WTC11 (cell line): ENCODE measurements at regions not wholly inside any gene's neighbourhood (a gene's known extent, or its start where the extent isn't known, plus 50 kb on each side); places are given as distances from the start of the nearest gene placed in this dataset.

Experiments used
- ATAC-seq: fragments of 200-7000 bp; cut with Tn5 transposase; 2 replicates; pipeline ENCODE4 v1.10.0; 2021; ENCODE audit warnings: mild to moderate bottlenecking, moderate library complexity
- CTCF ChIA-PET: fragments of 300-600 bp; sonication (Branson Sonifier 250); formaldehyde crosslinking; loops from one replicate; lab custom pipeline; 2021; ENCODE audit warnings: antibody characterized with exemption; lab: Charles Lee
- POLR2A ChIA-PET: fragments of 350-600 bp; sonication (Branson Sonifier 250); formaldehyde crosslinking; loops from one replicate; lab custom pipeline; 2021; ENCODE audit warnings: antibody characterized with exemption; lab: Charles Lee
- DNase-seq: peaks from one replicate; pipeline ENCODE4 v3.0.0; 2021; ENCODE audit warnings: low spot score
- H3K27ac Mint-ChIP-seq: 2 replicates; pipeline ENCODE4 v1.8.0; 2021; ENCODE audit warnings: mixed read lengths
- H3K27me3 Mint-ChIP-seq: 2 replicates; pipeline ENCODE4 v1.8.0; 2021; ENCODE audit warnings: low read depth, mild to moderate bottlenecking, moderate library complexity, mixed read lengths
- H3K36me3 Mint-ChIP-seq: 2 replicates; pipeline ENCODE4 v1.8.0; 2021; ENCODE audit warnings: mixed read lengths
- H3K4me1 Mint-ChIP-seq: 2 replicates; pipeline ENCODE4 v1.8.0; 2022; ENCODE audit warnings: mixed read lengths
- H3K4me3 Mint-ChIP-seq: 2 replicates; pipeline ENCODE4 v1.8.0; 2021; ENCODE audit warnings: mild to moderate bottlenecking, moderate library complexity, mixed read lengths
- H3K9me3 Mint-ChIP-seq: 2 replicates; pipeline ENCODE4 v1.8.0; 2021; ENCODE audit warnings: mixed read lengths
- CBFB ChIP-seq: sonication (generic); formaldehyde crosslinking; IDR thresholded peaks from 2 replicates; pipeline ENCODE4 v1.8.1; 2022; ENCODE audit warnings: mild to moderate bottlenecking, low read depth, missing genetic modification reagents
- CREB1 ChIP-seq: sonication (generic); formaldehyde crosslinking; IDR thresholded peaks from 2 replicates; pipeline ENCODE4 v1.8.0; 2023; ENCODE audit warnings: mild to moderate bottlenecking, missing genetic modification reagents
- ETV6 ChIP-seq: sonication (generic); formaldehyde crosslinking; IDR thresholded peaks from 2 replicates; pipeline ENCODE4 v1.8.1; 2022; ENCODE audit warnings: mild to moderate bottlenecking, missing genetic modification reagents
- FOXJ3 ChIP-seq: sonication (generic); formaldehyde crosslinking; IDR thresholded peaks from 2 replicates; pipeline ENCODE4 v1.9.0; 2021; ENCODE audit warnings: missing genetic modification reagents, mild to moderate bottlenecking, borderline replicate concordance
- GRHL2 ChIP-seq: fragments of 250-450 bp; sonication (Bioruptor Pico); IDR thresholded peaks from 2 replicates; pipeline ENCODE4 v1.8.0; 2022; ENCODE audit warnings: mild to moderate bottlenecking, moderate library complexity; ENCODE audit not compliant: insufficient replicate concordance, severe bottlenecking
- MYBL2 ChIP-seq: sonication (generic); formaldehyde crosslinking; IDR thresholded peaks from 2 replicates; pipeline ENCODE4 v1.8.1; 2023; ENCODE audit warnings: mild to moderate bottlenecking, moderate library complexity, missing genetic modification reagents
- NR1H2 ChIP-seq: sonication (generic); formaldehyde crosslinking; IDR thresholded peaks from 2 replicates; pipeline ENCODE4 v1.9.0; 2021; ENCODE audit warnings: mild to moderate bottlenecking, moderate library complexity, missing genetic modification reagents
- SMAD3 ChIP-seq: sonication (generic); formaldehyde crosslinking; IDR thresholded peaks from 2 replicates; pipeline ENCODE4 v1.8.0; 2022; ENCODE audit warnings: missing genetic modification reagents, mild to moderate bottlenecking, borderline replicate concordance
- TEAD1 ChIP-seq: sonication (generic); formaldehyde crosslinking; IDR thresholded peaks from 2 replicates; pipeline ENCODE4 v1.8.0; 2022; ENCODE audit warnings: mild to moderate bottlenecking, missing genetic modification reagents
- ZBTB21 ChIP-seq: sonication (generic); formaldehyde crosslinking; IDR thresholded peaks from 2 replicates; pipeline ENCODE4 v1.8.1; 2023; ENCODE audit warnings: mild to moderate bottlenecking, missing genetic modification reagents, borderline replicate concordance
- ZNF138 ChIP-seq: sonication (generic); formaldehyde crosslinking; conservative IDR thresholded peaks from 2 replicates; pipeline ENCODE4 v1.8.1; 2022; ENCODE audit warnings: mild to moderate bottlenecking, moderate library complexity, missing genetic modification reagents
- ZNF317 ChIP-seq: sonication (generic); formaldehyde crosslinking; IDR thresholded peaks from 2 replicates; pipeline ENCODE4 v1.8.1; 2023; ENCODE audit warnings: low read depth, mild to moderate bottlenecking, moderate library complexity, missing genetic modification reagents, borderline replicate concordance
- ZNF423 ChIP-seq: fragments of 250-450 bp; sonication (Bioruptor Pico); IDR thresholded peaks from 2 replicates; pipeline ENCODE4 v2.1.2; 2022; ENCODE audit warnings: mild to moderate bottlenecking, moderate library complexity
- TF ChIP-seq, protein P1 (sequence below): sonication (generic); formaldehyde crosslinking; IDR thresholded peaks from 2 replicates; pipeline ENCODE4 v1.8.1; 2022; ENCODE audit warnings: mild to moderate bottlenecking, missing genetic modification reagents, moderate library complexity, borderline replicate concordance
- TF ChIP-seq, protein P2 (sequence below): sonication (generic); formaldehyde crosslinking; conservative IDR thresholded peaks from 2 replicates; pipeline ENCODE4 v1.8.1; 2022; ENCODE audit warnings: mild to moderate bottlenecking, missing genetic modification reagents
- TF ChIP-seq, protein P3 (sequence below): fragments of 250-450 bp; sonication (Bioruptor Pico); IDR thresholded peaks from 2 replicates; pipeline ENCODE4 v1.9.0; 2021; ENCODE audit warnings: mild to moderate bottlenecking
- TF ChIP-seq, protein P4 (sequence below): sonication (generic); formaldehyde crosslinking; IDR thresholded peaks from 2 replicates; pipeline ENCODE4 v1.8.0; 2023; ENCODE audit warnings: mild to moderate bottlenecking, missing genetic modification reagents
- TF ChIP-seq, protein P5 (sequence below): fragments of 200-600 bp; IDR thresholded peaks from 2 replicates; pipeline ENCODE4 v1.8.0; 2022; ENCODE audit warnings: antibody characterized with exemption
- TF ChIP-seq, protein P6 (sequence below): fragments of 250-450 bp; sonication (Bioruptor Pico); IDR thresholded peaks from 2 replicates; pipeline ENCODE4 v1.9.0; 2021; ENCODE audit warnings: moderate library complexity, mild to moderate bottlenecking, inconsistent platforms, borderline replicate concordance
- TF ChIP-seq, protein P7 (sequence below): sonication (generic); formaldehyde crosslinking; conservative IDR thresholded peaks from 2 replicates; pipeline ENCODE4 v1.8.1; 2023; ENCODE audit warnings: mild to moderate bottlenecking, low read depth, missing genetic modification reagents, moderate library complexity

DNA sequence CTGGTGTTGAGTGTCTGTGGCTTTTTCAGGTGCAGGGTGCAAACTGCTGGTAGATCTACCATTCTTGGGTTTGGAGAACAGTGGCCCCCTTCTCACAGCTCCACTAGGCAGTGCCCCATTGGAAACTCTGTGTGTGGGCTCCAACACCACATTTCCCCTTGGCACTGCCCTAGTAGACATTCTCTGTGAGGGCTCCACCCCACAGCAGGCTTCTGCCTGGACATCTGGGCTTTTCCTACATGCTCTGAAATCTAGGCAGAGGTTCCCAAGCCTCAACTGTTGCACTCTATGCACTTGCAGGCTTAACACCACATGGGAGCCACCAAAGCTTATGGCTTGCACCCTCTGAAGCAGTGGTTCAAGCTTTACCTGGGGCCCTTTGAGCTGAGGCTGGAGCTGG lies 80.9 kb downstream of the BARX1 start:
- ChIA-PET POLR2A (no interaction called here), CTCF (no interaction called here)
- peaks cover 24% of the 10 kb centered on the region for H3K36me3 Mint-ChIP-seq
- peaks cover 6% of the 10 kb centered on the region for H3K4me1 Mint-ChIP-seq
- H3K27ac Mint-ChIP-seq, result no peak overlapping the region
- no peak for DNase-seq
- TF ChIP-seq TEAD1, result no peak
- no peak for TF ChIP-seq CREB1 (CRISPR knock-in tag)
- no peak for TF ChIP-seq MYBL2
- no peak for TF ChIP-seq CBFB (CRISPR knock-in tag)
- H3K9me3 Mint-ChIP-seq, result peaks cover 54% of the 10 kb centered on the region
- ATAC-seq, result no peak
- peaks cover 4% of the 10 kb centered on the region for H3K27me3 Mint-ChIP-seq
- no peak overlapping the region for H3K4me3 Mint-ChIP-seq

DNA sequence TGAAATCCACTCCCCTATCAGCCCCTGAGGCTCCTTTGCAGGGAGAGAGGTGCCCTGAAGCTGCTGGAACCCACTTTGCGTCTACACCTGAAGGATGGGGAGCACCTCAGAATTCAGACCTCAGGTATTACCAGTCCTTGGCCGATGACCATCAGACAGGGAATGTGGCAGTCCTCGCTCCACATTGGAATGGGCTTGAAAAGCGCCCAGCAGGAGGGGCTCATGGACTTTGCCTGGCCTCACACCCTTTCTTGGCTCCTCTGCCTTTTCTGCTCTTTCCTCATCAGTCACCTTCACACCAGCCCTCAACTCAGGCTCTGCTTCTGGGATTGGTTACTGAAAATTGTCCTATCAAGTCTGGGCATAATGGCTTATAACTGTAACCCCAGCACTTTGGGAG lies 83.9 kb downstream of the BARX1 start:
- Mint-ChIP-seq H3K36me3 (peaks cover 24% of the 10 kb centered on the region), H3K9me3 (peaks cover 35% of the 10 kb centered on the region), H3K27me3 (peaks cover 4% of the 10 kb centered on the region), H3K4me1 (peaks cover 11% of the 10 kb centered on the region), H3K4me3 (no peak overlapping the region), H3K27ac (no peak overlapping the region)
- DNase-seq (no peak), ATAC-seq (no peak)
- ChIA-PET POLR2A (no interaction called here), CTCF (no interaction called here)
- TF ChIP-seq, protein P1, sequence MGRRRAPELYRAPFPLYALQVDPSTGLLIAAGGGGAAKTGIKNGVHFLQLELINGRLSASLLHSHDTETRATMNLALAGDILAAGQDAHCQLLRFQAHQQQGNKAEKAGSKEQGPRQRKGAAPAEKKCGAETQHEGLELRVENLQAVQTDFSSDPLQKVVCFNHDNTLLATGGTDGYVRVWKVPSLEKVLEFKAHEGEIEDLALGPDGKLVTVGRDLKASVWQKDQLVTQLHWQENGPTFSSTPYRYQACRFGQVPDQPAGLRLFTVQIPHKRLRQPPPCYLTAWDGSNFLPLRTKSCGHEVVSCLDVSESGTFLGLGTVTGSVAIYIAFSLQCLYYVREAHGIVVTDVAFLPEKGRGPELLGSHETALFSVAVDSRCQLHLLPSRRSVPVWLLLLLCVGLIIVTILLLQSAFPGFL (CRISPR knock-in tag), result no peak
- no peak for TF ChIP-seq ZNF138 (CRISPR knock-in tag)
- TF ChIP-seq, protein P2, sequence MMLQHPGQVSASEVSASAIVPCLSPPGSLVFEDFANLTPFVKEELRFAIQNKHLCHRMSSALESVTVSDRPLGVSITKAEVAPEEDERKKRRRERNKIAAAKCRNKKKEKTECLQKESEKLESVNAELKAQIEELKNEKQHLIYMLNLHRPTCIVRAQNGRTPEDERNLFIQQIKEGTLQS (CRISPR knock-in tag), result no peak
- no peak for TF ChIP-seq ETV6
- no peak for TF ChIP-seq FOXJ3
- TF ChIP-seq, protein P3, sequence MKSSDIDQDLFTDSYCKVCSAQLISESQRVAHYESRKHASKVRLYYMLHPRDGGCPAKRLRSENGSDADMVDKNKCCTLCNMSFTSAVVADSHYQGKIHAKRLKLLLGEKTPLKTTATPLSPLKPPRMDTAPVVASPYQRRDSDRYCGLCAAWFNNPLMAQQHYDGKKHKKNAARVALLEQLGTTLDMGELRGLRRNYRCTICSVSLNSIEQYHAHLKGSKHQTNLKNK (CRISPR knock-in tag), result no peak
- TF ChIP-seq, protein P4, sequence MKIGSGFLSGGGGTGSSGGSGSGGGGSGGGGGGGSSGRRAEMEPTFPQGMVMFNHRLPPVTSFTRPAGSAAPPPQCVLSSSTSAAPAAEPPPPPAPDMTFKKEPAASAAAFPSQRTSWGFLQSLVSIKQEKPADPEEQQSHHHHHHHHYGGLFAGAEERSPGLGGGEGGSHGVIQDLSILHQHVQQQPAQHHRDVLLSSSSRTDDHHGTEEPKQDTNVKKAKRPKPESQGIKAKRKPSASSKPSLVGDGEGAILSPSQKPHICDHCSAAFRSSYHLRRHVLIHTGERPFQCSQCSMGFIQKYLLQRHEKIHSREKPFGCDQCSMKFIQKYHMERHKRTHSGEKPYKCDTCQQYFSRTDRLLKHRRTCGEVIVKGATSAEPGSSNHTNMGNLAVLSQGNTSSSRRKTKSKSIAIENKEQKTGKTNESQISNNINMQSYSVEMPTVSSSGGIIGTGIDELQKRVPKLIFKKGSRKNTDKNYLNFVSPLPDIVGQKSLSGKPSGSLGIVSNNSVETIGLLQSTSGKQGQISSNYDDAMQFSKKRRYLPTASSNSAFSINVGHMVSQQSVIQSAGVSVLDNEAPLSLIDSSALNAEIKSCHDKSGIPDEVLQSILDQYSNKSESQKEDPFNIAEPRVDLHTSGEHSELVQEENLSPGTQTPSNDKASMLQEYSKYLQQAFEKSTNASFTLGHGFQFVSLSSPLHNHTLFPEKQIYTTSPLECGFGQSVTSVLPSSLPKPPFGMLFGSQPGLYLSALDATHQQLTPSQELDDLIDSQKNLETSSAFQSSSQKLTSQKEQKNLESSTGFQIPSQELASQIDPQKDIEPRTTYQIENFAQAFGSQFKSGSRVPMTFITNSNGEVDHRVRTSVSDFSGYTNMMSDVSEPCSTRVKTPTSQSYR (CRISPR knock-in tag), result no peak
- TF ChIP-seq, protein P5, sequence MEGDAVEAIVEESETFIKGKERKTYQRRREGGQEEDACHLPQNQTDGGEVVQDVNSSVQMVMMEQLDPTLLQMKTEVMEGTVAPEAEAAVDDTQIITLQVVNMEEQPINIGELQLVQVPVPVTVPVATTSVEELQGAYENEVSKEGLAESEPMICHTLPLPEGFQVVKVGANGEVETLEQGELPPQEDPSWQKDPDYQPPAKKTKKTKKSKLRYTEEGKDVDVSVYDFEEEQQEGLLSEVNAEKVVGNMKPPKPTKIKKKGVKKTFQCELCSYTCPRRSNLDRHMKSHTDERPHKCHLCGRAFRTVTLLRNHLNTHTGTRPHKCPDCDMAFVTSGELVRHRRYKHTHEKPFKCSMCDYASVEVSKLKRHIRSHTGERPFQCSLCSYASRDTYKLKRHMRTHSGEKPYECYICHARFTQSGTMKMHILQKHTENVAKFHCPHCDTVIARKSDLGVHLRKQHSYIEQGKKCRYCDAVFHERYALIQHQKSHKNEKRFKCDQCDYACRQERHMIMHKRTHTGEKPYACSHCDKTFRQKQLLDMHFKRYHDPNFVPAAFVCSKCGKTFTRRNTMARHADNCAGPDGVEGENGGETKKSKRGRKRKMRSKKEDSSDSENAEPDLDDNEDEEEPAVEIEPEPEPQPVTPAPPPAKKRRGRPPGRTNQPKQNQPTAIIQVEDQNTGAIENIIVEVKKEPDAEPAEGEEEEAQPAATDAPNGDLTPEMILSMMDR, result no peak
- TF ChIP-seq GRHL2 (CRISPR knock-in tag), result no peak

DNA sequence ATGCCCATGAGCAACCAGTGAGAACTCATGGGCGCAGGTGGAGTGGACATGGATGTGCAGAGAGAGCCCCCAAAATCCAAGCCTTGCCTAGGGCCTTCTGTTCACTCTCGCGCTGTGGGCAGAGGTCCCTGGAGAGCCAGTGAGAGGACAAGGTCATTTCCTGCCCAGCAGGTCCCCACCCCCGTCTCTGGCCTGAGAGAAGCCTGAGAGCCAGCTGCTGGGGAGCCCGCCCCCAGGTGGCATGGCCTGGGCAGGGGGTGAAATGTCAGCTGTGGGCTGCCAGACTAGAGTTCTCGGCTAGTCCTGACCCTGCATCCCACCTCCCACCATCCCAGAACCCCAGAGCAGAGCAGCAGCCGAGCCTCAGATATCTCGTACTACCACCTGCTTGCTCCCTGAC lies 85.3 kb downstream of the BARX1 start:
- ATAC-seq (no peak), DNase-seq (no peak)
- CTCF ChIA-PET, result interaction anchor here (1.4 kb wide), 1 partner anchor 42 kb away, joined by 7 read pairs; no protein-coding TSS in a partner anchor
- H3K27ac Mint-ChIP-seq, result no peak overlapping the region
- POLR2A ChIA-PET, result no interaction called here
- H3K9me3 Mint-ChIP-seq, result peaks cover 22% of the 10 kb centered on the region
- H3K4me3 Mint-ChIP-seq, result no peak overlapping the region
- peaks cover 11% of the 10 kb centered on the region for H3K4me1 Mint-ChIP-seq
- peaks cover 17% of the 10 kb centered on the region for H3K36me3 Mint-ChIP-seq
- H3K27me3 Mint-ChIP-seq, result peaks cover 2% of the 10 kb centered on the region
- TF ChIP-seq ZNF317 (CRISPR knock-in tag) (no peak), CBFB (CRISPR knock-in tag) (no peak), ZBTB21 (CRISPR knock-in tag) (no peak), SMAD3 (CRISPR knock-in tag) (no peak), ZNF423 (no peak), NR1H2 (CRISPR knock-in tag) (no peak)
- TF ChIP-seq, protein P6, sequence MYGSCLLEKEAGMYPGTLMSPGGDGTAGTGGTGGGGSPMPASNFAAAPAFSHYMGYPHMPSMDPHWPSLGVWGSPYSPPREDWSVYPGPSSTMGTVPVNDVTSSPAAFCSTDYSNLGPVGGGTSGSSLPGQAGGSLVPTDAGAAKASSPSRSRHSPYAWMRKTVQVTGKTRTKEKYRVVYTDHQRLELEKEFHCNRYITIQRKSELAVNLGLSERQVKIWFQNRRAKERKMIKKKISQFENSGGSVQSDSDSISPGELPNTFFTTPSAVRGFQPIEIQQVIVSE, result no peak
- TF ChIP-seq, protein P7, sequence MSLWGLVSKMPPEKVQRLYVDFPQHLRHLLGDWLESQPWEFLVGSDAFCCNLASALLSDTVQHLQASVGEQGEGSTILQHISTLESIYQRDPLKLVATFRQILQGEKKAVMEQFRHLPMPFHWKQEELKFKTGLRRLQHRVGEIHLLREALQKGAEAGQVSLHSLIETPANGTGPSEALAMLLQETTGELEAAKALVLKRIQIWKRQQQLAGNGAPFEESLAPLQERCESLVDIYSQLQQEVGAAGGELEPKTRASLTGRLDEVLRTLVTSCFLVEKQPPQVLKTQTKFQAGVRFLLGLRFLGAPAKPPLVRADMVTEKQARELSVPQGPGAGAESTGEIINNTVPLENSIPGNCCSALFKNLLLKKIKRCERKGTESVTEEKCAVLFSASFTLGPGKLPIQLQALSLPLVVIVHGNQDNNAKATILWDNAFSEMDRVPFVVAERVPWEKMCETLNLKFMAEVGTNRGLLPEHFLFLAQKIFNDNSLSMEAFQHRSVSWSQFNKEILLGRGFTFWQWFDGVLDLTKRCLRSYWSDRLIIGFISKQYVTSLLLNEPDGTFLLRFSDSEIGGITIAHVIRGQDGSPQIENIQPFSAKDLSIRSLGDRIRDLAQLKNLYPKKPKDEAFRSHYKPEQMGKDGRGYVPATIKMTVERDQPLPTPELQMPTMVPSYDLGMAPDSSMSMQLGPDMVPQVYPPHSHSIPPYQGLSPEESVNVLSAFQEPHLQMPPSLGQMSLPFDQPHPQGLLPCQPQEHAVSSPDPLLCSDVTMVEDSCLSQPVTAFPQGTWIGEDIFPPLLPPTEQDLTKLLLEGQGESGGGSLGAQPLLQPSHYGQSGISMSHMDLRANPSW (CRISPR knock-in tag), result no peak
- TF ChIP-seq, protein P5, result no peak
